Effector memory CD8-positive, alpha-beta T cell (primary cell): ENCODE measurements at regions not wholly inside any gene's neighbourhood (a gene's known extent, or its start where the extent isn't known, plus 50 kb on each side); places are given as distances from the start of the nearest gene placed in this dataset.
"Not testable (repeated sequence)": the region's sequence is repeated elsewhere in the genome, so short reads cannot be mapped to it uniquely, and the experiment has no call there.

Experiments
- ATAC-seq: fragments of 150-1000 bp; cut with Tn5 transposase; replicated peaks from 2 replicates; pipeline ENCODE4 v1.10.0; 2021; ENCODE audit warnings: mild to moderate bottlenecking, moderate library complexity
- DNase-seq, 3 experiments: peaks; one replicate each; pipeline ENCODE4 v3.0.0; 2021
- H3K27ac Mint-ChIP-seq, 2 donors: one replicate each; pipeline ENCODE4 v1.8.0; 2022; ENCODE audit warnings: mild to moderate bottlenecking in 2 of 2, mixed read lengths in 2 of 2, moderate library complexity in 2 of 2
- H3K27me3 Mint-ChIP-seq, 2 donors: one replicate each; pipeline ENCODE4 v1.8.0; 2022; ENCODE audit warnings: mixed read lengths in 2 of 2
- H3K36me3 Mint-ChIP-seq: one replicate; pipeline ENCODE4 v1.8.0; 2022; ENCODE audit warnings: mild to moderate bottlenecking, moderate library complexity, mixed read lengths; ENCODE audit not compliant: insufficient read depth
- H3K4me1 Mint-ChIP-seq, 2 donors: one replicate each; pipeline ENCODE4 v1.8.0; 2022; ENCODE audit warnings: low read depth in 2 of 2, mixed read lengths in 2 of 2
- H3K4me3 Mint-ChIP-seq, 2 donors: one replicate each; pipeline ENCODE4 v1.8.0; 2022; ENCODE audit warnings: mild to moderate bottlenecking in 2 of 2, mixed read lengths in 2 of 2, moderate library complexity in 2 of 2
- H3K9me3 Mint-ChIP-seq, 2 donors: one replicate each; pipeline ENCODE4 v1.8.0; 2022; ENCODE audit warnings: mixed read lengths in 2 of 2

DNA sequence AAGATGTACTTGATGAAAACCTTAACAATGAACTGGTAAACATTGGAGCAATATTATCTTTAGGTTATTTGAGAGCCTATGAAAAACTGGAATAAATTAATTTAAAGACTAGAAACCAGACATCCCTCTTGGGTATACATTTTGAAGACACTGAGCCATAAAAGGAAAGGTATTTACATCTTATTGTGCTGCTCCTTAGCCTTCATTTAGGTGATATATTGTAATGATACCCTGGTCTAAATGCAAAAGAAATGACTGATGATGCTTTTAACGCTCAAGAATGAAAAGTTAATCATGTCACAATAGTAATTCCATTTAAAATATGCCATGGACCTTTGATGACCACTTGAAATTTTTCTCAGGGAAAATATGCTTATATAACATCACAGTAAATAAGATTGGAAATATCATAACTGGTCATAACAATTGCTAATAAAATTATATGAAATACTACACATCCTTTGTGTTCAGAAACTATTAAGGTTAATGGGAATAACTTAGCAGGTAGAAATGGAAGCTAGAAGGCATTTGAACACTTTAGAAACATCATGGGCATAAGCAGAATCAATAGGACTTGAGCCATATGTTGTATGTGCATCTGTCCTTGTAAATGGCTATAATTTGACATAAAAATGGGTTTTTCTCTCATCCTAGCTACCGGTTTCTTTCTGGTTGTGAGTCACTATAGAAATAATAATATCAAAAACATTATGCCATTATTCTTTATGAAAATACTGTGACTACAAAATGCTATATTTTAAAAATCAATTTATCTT, 979.7 kb downstream of the RAPGEF2 start:
- Mint-ChIP-seq H3K27me3 (no peaks in the 10 kb centered on the region), H3K4me3 (no peak overlapping the region), H3K36me3 (no peaks in the 10 kb centered on the region), H3K9me3 (peaks cover 2 to 10% of the 10 kb centered on the region in 2 donors), H3K27ac (no peak overlapping the region), H3K4me1 (no peaks in the 10 kb centered on the region)
- DNase-seq: no peak
- ATAC-seq: no peak

DNA sequence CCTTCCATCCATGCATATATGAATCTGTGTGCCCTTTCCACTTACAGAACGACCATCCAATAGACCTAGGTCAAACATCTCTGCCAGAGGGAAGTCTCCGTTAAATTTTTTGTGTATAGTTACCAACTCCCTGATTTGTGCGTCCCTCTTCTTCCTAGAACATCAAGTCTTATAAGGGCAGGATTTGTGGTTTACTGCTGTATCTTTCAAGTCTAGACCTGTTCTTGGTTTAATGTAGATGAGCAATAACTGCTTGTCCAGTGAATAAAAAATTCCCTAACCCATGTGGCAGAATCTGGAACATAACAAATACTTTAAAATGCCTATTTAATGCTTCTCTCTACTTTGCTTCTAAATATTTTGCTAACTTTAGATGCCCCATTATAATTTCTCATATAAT, 988.8 kb downstream of the RAPGEF2 start:
- peaks cover 10 to 20% of the 10 kb centered on the region in 2 donors for H3K9me3 Mint-ChIP-seq

DNA sequence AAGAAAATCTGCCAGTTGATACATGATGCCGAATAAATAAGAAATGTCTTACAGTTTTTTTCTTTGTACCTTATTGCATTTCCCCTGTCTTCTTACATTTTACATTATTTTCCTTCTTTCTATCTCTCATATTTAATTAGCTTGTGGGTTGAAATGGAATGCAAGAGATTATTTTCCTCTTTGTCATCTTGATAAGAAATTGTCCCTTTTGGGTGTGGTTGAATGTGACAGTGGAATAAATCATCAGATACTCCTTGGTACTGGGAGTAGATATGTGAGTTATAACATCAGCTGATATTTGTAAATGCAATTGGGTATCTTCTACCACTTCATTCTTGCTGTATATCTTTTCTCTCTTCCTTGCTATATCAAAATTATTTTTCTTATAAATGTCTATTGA, 997.4 kb downstream of the RAPGEF2 start:
- Mint-ChIP-seq H3K27ac (no peak overlapping the region), H3K36me3 (no peaks in the 10 kb centered on the region)

More for the DNA sequence above, 988.8 kb downstream of the RAPGEF2 start:
- no peak for DNase-seq
- H3K36me3 Mint-ChIP-seq: no peaks in the 10 kb centered on the region
- no peaks in the 10 kb centered on the region for H3K4me1 Mint-ChIP-seq
- H3K27ac Mint-ChIP-seq: no peak overlapping the region
- no peak overlapping the region for H3K4me3 Mint-ChIP-seq
- no peak for ATAC-seq
- no peaks in the 10 kb centered on the region for H3K27me3 Mint-ChIP-seq

DNA sequence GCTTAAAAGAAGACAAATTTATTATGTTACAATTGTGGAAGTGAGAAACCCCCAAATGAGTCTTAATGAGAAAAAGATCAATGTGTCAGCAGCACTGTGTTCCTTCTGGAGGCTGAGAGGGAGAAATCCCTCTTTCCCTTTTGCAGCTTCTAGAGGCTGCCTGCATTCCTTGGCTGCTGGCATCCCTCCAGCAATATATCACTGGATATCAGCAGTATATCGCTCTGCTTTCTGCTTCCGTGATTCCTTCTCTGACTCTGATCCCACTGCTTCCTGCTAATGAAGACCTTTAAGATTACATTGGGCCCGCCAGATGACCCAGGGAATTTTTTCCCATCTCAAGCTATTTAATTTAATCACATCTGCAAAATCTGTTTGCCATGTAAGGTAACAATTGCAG, 1008.0 kb downstream of the RAPGEF2 start:
- Mint-ChIP-seq H3K27me3 (no peaks in the 10 kb centered on the region), H3K9me3 (peaks cover 5 to 23% of the 10 kb centered on the region in 2 donors), H3K36me3 (no peaks in the 10 kb centered on the region), H3K27ac (no peak overlapping the region), H3K4me1 (no peaks in the 10 kb centered on the region), H3K4me3 (no peak overlapping the region)
- ATAC-seq: no peak
- no peak for DNase-seq

More for the DNA sequence above, 997.4 kb downstream of the RAPGEF2 start:
- Mint-ChIP-seq H3K4me1 (no peaks in the 10 kb centered on the region), H3K9me3 (peaks cover 11 to 15% of the 10 kb centered on the region in 2 donors), H3K27me3 (no peaks in the 10 kb centered on the region), H3K4me3 (no peak overlapping the region)
- DNase-seq (no peak), ATAC-seq (no peak)

DNA sequence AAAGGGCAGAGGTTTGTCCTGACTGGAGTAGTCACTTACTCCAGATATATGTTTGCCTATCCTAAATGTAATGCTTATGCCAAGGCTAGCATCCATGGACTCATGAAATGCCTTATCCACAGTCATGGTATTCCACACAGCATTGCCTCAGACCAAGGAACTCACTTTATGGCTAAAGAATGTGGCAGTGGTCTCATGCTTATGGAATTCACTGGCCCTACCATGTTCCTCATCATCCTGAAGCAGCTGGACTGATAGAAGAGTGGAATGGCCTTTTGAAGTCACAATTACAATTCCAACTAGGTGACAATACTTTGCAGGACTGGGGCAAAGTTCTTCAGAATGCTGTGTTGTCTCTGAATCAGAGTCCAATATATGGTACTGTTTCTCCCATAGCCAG, 1014.8 kb downstream of the RAPGEF2 start:
- no peaks in the 10 kb centered on the region for H3K27me3 Mint-ChIP-seq
- H3K36me3 Mint-ChIP-seq: no peaks in the 10 kb centered on the region
- H3K9me3 Mint-ChIP-seq: peaks cover 8 to 14% of the 10 kb centered on the region in 2 donors
- ATAC-seq (no peak), DNase-seq (no peak)
- no peak overlapping the region for H3K27ac Mint-ChIP-seq
- H3K4me3 Mint-ChIP-seq: no peak overlapping the region
- no peaks in the 10 kb centered on the region for H3K4me1 Mint-ChIP-seq

DNA sequence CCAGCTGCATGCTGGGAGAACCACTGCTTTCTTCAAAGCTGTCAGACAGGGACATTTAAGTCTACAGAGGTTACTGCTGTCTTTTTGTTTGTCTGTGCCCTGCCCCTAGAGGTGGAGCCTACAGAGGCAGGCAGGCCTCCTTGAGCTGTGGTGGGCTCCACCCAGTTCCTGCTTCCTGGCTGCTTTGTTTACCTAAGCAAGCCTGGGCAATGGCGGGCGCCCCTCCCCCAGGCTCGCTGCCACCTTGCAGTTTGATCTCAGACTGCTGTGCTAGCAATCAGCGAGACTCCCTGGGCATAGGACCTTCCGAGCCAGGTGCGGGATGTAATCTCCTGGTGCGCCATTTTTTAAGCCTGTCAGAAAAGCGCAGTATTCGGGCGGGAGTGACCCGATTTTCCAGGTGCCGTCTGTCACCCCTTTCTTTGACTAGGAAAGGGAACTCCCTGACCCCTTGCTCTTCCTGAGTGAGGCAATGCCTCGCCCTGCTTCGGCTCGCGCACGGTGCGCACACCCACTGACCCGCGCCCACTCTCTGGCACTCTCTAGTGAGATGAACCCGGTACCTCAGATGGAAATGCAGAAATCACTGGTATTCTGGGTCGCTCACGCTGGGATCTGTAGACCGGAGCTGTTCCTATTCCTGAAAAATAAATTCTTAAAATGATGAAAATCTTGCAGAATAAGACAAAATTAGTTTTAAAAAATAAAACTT, 1022.9 kb downstream of the RAPGEF2 start:
- H3K4me1 Mint-ChIP-seq, H3K27ac Mint-ChIP-seq, H3K36me3 Mint-ChIP-seq, H3K27me3 Mint-ChIP-seq, ATAC-seq, H3K9me3 Mint-ChIP-seq: not testable (repeated sequence)
- peak in 1 of 3 experiments; percentile 1 for DNase-seq
- peak overlapping the region in 1 of 2 donors; percentile 58 for H3K4me3 Mint-ChIP-seq

DNA sequence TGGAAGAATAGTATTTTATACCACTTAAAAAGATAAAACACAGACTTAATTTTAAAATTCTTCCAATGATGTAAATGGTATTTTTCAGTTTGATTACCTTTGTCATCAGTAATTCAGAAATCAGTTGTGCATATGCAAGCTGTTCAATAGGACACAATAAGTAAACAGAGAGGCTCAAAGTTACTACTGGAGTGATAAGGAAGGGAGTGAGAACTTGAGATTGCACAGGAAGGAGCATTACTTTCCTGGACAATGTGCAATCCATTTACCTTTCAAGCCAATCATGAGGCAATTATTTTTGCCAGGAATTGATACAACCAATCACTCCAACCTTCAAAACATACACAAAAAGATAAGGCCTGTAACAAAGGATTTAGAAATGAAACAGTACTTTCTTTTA, 1024.3 kb downstream of the RAPGEF2 start:
- Mint-ChIP-seq H3K27ac (no peak overlapping the region), H3K27me3 (no peaks in the 10 kb centered on the region), H3K4me3 (no peak overlapping the region)

DNA sequence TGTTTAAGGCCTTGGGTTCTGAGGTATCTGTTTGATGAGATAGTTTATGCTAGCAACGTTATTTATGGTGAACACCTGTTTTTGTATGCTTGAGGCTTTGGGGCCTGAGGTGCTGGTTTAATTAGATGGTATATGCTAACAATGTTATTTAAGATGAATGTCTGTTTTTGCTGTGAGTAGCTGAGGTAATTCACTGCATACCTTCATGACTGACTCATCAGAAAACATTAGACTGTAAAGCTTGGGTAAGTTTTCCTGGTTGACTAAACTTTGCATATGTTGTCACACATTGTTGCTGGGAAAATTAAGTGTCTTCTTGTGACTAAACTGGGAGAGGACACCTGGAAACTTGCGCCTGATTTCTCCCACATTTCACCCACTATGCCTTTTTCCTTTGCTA, 1026.6 kb downstream of the RAPGEF2 start:
- ATAC-seq (no peak), DNase-seq (no peak)
- Mint-ChIP-seq H3K27ac (no peak overlapping the region), H3K4me3 (no peak overlapping the region), H3K36me3 (no peaks in the 10 kb centered on the region), H3K4me1 (no peaks in the 10 kb centered on the region), H3K9me3 (peaks cover 2 to 27% of the 10 kb centered on the region in 2 donors), H3K27me3 (no peaks in the 10 kb centered on the region)

More for the DNA sequence above, 1024.3 kb downstream of the RAPGEF2 start:
- peaks cover 2 to 9% of the 10 kb centered on the region in 2 donors for H3K9me3 Mint-ChIP-seq
- H3K4me1 Mint-ChIP-seq: no peaks in the 10 kb centered on the region
- no peak for ATAC-seq
- no peaks in the 10 kb centered on the region for H3K36me3 Mint-ChIP-seq
- no peak for DNase-seq

DNA sequence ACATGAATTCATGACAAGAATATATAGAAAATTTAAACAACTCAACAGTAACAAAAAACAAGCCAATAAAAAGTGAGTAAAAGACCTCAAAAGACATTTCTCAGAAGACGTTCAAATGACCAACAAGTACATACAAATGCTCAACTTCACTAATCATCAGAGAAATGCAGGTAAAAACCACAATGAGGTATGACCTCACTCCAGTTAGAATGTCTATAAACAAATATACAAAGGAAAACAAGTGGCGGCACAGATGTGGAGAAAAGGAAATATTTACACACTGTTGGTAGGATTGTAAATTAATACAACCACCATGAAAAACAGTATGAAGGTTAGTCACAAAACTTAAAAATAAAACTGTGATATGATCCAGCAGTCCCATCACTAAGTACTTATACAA, 1033.1 kb downstream of the RAPGEF2 start:
- Mint-ChIP-seq H3K4me3 (no peak overlapping the region), H3K9me3 (peaks cover 8 to 41% of the 10 kb centered on the region in 2 donors), H3K4me1 (no peaks in the 10 kb centered on the region), H3K27me3 (no peaks in the 10 kb centered on the region), H3K27ac (no peak overlapping the region), H3K36me3 (no peaks in the 10 kb centered on the region)
- no peak for DNase-seq
- ATAC-seq: no peak

DNA sequence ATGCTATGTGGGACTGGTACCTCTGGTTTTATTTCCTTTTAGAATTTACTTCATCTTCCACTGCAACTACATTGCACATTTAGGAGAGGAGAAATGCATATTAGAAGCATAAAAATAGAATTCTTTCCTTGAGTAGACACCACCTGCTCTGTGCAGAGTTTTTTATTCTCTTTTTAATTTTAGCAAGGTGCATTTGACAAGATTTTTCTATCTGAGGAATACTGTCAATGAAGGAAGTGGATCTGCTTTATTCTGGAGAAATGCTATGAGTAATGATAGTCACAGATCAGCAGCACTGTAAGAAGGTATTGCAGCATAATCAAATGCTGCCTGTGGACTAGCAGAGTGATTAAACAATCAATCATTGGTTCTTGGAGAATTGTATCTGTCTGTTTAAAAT, 1038.3 kb downstream of the RAPGEF2 start:
- Mint-ChIP-seq H3K9me3 (peaks cover 7 to 14% of the 10 kb centered on the region in 2 donors), H3K27me3 (no peaks in the 10 kb centered on the region), H3K27ac (no peak overlapping the region), H3K36me3 (no peaks in the 10 kb centered on the region), H3K4me1 (no peaks in the 10 kb centered on the region), H3K4me3 (no peak overlapping the region)
- ATAC-seq (no peak), DNase-seq (no peak)

DNA sequence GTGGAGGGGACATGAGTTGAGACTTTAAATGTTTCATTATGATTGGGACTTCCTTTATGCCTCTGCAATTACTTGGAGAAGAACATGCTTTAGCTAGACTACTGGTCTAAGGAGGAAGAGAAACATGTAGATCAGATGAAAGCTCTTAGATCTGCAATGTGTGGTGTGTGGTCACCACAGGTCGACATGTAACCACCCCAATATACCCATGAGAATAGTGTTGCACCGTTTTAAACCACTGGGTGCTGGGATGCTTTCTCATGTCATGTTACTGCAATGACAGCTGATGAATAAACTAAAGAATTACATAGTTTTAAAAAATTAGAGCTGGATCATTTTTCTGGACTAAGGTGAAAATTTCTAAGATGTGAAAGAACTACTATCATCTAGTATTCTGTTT, 1039.7 kb downstream of the RAPGEF2 start:
- ATAC-seq (no peak), DNase-seq (no peak)
- no peak overlapping the region for H3K4me3 Mint-ChIP-seq
- no peaks in the 10 kb centered on the region for H3K4me1 Mint-ChIP-seq
- H3K9me3 Mint-ChIP-seq: peaks cover 3 to 5% of the 10 kb centered on the region in 2 donors
- H3K27ac Mint-ChIP-seq: no peak overlapping the region
- H3K36me3 Mint-ChIP-seq: no peaks in the 10 kb centered on the region
- no peaks in the 10 kb centered on the region for H3K27me3 Mint-ChIP-seq

DNA sequence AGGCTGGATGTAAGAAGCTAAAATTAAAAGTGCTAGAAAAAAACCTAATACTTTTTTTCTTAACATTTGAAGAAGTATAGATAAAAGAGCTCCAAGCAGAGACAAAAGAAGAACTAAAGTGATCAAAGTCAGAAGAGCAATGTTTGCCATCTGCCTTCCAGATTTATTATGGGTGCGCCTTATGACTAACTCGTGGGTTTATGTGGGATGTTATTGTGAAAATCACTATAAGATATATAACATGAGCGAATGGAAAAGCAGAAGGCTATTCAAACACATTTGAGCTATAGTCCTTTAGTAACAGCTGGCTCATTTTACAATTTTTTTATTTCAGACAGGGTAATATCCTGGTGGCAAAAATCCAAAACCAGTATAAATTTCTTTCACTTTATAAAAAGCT, 1040.7 kb downstream of the RAPGEF2 start:
- DNase-seq (no peak), ATAC-seq (no peak)
- Mint-ChIP-seq H3K27ac (no peak overlapping the region), H3K27me3 (no peaks in the 10 kb centered on the region), H3K36me3 (no peaks in the 10 kb centered on the region), H3K9me3 (peaks cover 3 to 5% of the 10 kb centered on the region in 2 donors), H3K4me3 (no peak overlapping the region), H3K4me1 (no peaks in the 10 kb centered on the region)

DNA sequence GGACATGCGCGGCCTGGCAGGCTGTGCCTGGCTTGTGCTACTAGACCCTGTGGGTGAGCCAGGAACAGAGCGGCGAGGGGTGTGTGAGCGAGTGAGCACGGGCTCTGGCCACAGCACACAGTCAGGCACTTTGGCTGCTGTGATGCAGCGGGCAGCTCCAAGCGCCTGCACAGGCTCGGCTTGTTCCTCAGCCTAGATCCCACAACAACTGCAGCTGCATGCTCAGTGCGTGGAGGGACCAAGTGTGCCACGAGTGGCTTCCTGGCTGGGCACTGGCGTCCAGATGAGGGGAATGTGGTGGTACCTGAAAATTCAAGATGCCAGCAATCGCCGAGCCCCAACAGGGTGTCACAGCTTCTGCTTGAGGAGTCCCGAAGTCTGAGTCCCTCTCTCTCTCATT, 1056.6 kb downstream of the RAPGEF2 start:
- no peak for DNase-seq
- Mint-ChIP-seq H3K9me3 (peaks cover 10 to 15% of the 10 kb centered on the region in 2 donors), H3K27ac (no peak overlapping the region), H3K27me3 (no peaks in the 10 kb centered on the region), H3K4me3 (no peak overlapping the region), H3K36me3 (no peaks in the 10 kb centered on the region), H3K4me1 (no peaks in the 10 kb centered on the region)
- no peak for ATAC-seq

DNA sequence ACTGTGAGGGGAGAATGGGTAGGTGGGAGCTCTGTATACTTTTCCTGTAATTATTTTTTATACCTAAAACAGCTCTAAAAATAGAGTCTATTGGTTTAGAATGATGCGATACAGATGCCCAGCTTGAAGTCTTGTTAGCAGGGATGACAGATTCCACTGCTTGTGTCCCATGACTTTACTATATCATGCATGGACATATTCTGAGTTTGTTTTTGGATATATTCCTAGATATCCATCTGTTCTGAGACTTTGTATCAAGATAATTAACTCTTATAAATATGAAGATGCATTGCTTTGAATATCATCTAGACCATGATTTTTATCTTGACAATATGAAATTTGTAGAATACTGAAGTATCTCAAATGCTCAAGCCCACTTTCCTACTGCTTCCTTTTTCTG, 1058.1 kb downstream of the RAPGEF2 start:
- DNase-seq (no peak), ATAC-seq (no peak)
- Mint-ChIP-seq H3K27me3 (no peaks in the 10 kb centered on the region), H3K4me1 (no peaks in the 10 kb centered on the region), H3K27ac (no peak overlapping the region), H3K36me3 (no peaks in the 10 kb centered on the region), H3K4me3 (no peak overlapping the region), H3K9me3 (peaks cover 9% of the 10 kb centered on the region in 2 donors)
